Renal pelvis (tissue), 1 donor: ENCODE measurements at regions not wholly inside any gene's neighbourhood (a gene's known extent, or its start where the extent isn't known, plus 50 kb on each side); places are given as distances from the start of the nearest gene placed in this dataset.
"Not testable (repeated sequence)": the region's sequence is repeated elsewhere in the genome, so short reads cannot be mapped to it uniquely, and the experiment has no call there.

ENCODE experiments used
- DNase-seq: peaks from one replicate; pipeline ENCODE4 v3.0.0-alpha.2; 2013

DNA sequence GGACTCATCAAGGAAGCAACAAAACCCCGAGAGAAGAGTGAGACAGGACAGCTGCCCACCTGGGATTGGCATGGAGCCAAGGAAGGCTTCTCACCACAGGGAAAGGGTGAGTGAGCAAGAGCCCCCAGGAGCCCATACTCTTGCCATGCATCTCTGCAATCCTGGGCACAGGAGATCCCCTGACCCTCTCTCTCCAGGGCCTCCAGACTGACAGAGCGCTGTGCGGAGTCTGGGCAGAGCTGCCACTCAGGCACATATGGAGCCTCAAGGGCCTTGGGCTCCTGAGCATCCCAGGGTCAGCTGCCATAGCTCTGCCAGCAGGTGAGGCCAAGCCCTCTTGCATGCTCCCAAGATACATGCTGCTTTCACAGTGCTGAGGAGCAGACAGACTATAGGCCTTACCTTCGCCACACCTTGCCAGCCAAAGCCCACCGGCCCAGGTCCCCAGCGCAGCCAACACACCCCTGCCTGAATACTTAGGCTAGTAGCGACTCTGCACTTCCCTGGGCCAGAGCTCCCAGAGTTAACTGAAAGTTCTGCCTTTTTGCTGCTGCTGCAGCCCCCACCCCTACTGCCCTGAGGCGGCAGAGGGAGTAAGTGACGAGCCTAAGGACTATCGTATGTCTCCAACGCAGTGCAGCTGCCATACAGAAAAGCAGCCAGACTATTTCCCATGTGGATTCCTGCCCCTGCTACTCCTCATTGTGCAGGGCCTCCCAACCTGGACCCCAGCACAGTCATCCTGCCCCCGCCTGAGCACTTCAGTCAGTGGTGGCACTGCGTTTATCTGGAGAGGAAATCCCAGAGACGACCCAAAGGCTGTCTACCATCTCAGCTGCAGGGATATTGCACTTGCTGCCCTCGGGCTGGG lies 251.6 kb downstream of the SPATA31A6 start:
- not testable (repeated sequence) for DNase-seq

DNA sequence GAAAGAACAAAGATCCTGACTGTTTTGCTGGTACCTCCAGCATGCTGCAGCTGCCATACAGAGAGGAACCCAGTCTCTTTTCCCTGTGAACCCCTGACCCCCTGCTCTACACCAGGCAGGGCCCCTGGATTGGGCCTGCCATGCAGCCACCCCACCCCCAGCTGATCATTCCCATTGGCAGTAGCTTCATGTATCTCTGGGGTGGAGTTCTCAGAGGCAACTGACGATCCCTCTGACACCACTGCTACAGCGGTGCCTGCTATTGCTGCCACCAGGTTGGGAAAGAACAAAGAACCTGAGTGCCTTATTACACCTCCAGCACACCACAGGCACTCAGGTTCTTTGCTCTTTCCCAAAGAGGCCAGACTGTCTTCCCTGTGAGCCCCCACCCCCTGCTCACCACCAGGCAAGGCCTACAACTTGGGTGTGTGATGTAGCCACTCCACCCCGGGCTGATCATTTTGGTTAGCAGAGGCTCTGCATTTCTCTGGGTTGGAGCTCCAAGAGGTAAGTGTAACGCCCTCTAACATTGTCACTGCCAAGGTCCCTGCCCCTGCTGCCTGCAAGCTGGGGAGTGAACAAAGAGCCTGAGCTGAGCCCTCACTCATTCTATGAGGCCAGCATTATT lies 252.4 kb downstream of the SPATA31A6 start:
- not testable (repeated sequence) for DNase-seq

DNA sequence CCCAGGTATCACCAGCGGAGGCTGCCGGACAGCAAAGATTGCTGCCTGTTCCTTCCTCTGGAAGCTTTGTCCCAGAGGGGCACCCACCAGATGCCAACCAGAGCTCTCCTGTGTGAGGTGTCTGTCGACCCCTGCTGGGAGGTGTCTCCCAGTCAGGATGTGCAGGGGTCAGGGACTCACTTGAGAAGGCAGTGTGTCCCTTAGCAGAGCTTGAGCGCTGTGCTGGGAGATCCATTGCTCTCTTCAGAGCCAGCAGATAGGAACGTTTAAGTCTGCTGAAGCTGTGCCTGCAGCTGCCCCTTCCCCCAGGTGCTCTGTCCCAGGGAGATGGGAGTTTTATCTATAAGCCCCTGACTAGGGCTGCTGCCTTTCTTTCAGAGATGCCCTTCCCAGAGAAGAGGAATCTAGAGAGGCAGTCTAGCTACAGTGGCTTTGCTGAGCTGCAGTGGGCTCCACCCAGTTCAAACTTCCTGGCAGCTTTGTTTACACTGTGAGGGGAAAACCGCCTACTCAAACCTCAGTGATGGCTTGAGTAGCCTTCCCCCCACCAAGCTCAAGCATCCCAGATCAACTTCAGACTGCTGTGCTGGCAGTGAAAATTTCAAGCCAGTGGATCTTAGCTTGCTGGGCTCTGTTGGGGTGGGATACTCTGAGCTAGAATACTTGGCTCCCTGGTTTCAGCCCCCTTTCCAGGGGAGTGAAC lies 253.7 kb downstream of the SPATA31A6 start:
- not testable (repeated sequence) for DNase-seq

DNA sequence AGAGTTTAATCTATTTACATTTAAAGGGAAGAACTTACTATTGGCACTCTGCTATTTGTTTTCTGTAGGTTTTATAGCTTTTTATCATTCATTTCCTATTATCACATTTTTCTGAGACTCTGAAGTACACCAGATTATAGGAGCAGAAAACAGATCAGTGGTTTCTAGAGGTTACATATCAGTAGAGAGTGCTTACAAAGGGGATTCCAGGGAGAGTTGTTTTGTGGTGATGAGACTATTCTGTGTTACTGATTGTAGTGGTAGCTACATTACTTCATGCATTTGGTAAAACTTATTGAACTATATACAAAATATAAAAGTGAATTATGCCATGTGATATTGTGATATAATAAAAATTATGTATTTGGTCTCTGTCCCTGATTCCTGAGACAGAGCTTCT lies 259.2 kb downstream of the SPATA31A6 start:
- DNase-seq: not testable (repeated sequence)

DNA sequence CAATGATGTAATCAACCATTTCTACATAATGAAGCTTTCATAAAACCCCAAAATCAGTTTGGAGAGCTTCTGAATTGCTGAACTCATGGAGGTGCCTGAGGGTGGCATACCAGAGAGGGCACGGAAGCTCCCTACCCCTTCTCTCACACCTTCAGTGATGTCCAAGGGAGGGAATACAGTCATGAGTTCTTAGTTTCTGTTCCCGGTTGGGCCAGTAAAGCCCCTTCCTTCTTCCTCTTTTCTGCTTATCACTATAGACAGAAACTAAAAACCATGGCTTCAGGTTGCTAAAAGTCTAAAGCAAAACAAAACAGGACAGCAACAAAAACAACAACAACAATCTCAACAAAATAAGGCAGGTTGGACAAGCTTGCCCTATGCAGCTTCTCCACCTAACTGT lies 260.0 kb downstream of the SPATA31A6 start:
- DNase-seq: not testable (repeated sequence)

DNA sequence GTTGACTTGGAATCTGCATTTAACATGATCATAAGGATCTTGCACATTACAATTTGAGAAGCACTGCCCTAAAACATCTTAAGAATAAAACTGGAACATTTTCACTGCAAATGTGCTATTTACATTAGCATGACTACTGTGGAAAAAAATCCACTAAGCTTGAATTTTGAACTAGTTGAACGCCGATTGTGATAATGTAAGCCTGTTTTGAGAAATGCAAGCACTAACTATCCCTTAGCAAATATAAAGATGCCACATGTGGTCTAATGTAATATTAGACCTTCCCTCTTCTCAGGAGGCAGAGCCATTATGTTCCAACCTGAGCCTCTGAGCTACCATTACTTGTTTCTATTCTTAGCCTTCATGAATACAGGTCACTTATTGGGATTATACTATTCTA lies 278.0 kb downstream of the SPATA31A6 start:
- DNase-seq: not testable (repeated sequence)

DNA sequence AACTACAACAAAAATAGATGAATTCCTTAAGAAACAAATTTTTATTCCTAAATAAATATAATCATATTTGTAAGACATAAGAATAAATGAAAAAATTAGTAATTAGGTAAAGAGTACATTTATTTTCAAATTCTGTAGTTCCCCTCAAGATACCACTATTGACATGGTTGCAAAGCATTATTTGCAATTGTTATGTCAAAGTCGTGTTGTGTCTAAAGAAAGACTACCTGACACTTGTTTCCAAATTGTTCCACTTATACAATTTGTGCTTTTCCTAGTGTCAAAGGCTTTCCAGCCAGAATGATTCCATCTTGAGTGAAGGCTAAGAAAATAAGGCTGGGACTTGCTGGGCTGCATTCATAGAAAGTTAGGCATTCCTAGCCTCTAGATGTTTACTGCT lies 278.4 kb downstream of the SPATA31A6 start:
- not testable (repeated sequence) for DNase-seq

DNA sequence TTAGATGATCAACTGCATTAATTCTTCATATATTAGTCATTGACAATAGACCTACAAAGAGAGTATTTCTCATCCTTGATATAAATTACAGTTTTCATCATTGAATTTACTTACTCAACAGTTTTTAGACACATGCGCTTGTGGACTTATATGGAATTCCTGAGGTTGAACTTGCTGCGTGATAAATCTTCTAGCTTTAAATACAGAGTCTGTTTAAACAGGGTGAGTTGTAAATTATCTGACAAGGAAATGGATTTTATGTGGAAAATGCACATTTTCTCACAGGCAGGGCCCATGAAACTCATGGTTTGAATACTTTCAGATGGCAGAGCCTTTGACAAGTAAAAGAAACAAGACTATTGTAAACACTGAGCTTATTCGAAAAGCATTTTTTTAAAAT lies 280.5 kb downstream of the SPATA31A6 start:
- peak; percentile 17 for DNase-seq

DNA sequence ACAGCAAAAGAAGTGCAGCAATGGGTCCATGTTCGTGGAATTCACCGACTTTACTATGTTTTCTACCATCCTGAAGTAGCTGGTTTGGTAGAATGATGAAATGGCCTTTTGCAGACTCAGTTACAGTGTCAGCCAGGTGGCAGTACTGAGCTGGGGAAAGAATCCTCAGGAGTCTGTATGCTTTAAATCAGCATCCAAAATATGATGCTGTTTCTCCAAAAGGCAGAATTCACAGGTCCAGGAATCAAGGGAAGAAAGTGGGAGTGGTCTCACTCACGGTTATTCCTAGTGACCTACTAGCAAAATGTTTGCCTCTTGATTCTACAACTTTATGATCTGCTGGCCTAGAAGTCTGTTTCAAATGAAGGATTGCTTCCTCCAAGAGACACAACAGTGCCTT lies 287.1 kb downstream of the SPATA31A6 start:
- DNase-seq: not testable (repeated sequence)

DNA sequence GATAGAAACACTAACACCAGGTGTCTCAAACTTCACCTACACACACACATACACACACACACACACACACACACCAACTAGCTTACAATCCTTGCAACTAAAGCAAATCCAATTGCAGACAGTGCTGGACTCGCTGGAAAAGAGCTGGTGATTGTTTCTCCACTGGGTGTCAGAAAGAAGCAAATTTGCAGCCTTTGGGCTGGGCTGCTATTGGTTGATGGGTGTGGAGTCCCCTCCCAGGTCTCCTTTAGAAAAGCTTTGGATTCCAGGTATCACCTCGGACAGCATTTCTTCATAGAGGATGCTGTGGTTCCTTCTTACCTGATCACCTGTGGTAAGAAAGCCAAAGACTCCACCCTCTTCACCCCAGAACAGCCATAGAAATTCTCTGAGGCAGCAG lies 307.5 kb downstream of the SPATA31A6 start:
- not testable (repeated sequence) for DNase-seq

DNA sequence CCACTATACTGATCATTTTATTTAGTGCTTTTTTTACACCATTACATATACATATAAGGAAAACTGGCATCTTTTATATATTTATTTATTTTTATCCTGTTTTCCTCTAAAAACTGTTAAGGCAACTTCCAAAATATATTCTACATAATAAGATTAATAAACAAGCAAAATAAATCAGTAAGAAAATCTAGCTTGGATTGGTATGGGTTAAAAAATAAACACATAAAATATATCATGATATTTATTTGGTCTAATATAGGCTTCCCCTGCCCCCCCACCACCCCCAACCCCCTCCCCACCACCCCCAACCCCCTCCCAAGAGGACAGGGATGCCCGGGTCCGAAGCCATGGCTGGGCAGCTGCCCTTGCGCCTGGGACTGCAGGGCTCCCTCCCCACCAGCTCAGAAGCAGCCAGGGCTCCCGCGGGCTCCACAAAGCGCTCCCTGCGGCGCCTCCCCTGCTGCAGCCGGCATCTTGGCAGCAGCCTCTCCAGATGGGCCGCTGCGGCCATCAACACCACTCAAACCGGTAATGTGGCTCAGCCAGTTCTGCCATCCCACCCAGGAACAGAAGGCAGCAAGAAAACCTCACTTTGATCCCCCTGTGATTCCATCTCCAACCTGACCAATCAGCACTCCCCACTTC lies 319.3 kb downstream of the SPATA31A6 start:
- DNase-seq: not testable (repeated sequence)

DNA sequence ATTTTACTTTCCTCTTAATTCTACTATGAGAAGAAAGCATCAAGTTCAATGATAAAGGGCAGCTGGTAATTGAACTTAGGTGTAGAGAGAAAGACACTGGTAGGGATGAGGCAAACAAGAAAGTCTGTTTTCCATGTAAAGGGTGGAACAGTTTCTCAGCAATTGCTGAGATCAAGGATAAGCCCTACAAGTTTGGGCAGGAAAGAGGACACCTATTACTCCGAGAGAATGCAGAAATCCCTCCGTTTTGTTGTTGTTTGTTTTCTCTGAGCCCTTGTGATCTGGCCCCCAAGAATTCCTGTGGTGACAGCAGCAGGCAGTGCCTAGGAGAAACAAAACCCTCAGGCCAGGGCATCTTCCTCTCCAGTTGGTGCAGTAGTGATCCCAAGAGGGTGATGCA lies 324.7 kb downstream of the SPATA31A6 start:
- DNase-seq: not testable (repeated sequence)

DNA sequence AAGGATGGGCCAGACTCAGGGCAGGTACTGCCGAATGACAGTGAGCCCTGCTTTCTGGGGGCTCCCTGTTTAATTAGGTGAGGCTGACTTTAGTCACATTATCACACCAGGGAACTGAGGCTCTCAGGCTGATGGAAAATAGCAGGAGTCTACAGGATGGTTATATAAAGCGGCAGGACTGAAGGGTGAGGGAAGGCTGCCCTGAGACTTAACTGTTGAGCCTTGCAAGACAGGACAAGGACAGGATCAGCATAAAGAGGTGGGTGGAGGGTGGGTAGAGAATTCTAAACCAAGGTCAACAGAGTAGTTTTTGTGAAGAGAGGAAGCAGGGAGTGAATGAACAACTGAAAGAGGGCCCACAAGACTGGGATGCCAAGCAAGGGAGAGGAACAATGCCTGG lies 330.1 kb downstream of the SPATA31A6 start:
- not testable (repeated sequence) for DNase-seq

DNA sequence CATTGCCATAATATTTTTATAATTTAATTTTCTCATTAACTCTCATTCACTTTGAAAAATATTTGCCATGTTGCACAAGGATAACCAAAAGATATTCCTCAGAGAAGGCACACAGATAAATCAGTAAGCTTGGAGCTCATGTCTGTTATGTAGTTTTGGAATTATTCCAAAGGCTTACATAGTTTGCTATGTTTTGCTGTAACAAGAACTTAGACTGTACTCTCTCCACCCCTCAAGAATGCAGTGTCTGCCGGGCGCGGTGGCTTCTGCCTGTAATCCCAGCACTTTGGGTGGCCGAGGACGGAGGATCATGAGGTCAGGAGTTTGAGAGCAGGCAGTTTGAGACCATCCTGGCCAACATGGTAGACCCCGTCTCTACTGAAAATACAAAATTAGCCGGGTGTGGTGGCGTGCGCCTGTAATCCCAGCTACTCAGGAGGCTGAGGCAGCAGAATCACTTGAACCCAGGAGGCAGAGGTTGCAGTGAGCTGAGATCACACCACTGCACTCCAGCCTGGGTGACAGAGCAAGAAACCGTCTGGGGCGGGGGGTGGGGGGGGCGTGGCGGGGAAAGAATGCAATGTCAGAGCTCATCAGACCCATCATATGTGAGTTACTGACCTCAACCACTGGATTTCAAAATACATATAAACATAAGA lies 351.0 kb downstream of the SPATA31A6 start:
- peak; percentile 0 for DNase-seq

DNA sequence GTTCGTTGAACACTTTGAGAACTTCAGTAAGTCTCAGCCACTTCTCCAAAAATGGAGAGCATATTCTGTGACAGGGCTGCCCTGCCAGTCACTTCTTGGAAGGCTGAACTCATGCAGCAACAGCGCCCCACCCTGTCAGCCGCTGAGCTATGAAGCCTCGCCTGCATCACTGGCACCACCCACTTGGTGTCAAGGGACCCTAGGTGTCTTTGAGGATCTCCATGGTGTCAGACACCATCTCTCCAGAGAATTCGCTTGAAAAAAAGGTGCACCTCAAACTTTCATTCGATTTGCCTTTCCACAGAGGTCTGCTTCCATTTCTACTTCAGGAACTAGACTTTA lies 351.5 kb downstream of the SPATA31A6 start:
- peak; percentile 1 for DNase-seq

DNA sequence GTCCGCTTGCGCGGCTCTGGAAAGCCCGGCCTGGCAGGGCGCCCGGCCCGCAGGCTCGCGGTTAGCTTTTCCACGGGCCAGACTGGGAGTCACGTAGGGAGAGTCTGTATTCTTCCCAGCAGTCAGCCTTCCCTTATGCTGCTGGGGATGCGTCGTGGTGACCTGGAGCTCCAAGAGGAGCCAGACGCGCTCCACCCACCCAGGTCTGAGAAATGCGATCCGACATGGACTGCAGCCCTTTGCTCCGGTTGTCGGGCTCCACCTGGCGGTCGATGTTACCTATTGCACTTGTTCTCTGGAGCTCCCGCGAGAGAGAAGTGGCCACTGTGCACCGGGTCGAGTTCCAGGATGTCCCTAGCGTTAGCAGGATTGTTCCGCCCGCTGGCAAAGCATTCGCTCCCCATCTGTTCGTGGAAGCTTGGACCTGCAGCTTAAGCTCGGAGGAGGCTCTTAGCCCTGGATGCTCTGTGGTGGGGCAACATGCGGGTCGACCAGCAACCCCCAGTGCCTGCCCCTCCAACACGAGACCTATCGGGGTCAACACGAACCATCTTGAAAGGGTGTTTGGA lies 367.4 kb downstream of the SPATA31A6 start:
- not testable (repeated sequence) for DNase-seq

DNA sequence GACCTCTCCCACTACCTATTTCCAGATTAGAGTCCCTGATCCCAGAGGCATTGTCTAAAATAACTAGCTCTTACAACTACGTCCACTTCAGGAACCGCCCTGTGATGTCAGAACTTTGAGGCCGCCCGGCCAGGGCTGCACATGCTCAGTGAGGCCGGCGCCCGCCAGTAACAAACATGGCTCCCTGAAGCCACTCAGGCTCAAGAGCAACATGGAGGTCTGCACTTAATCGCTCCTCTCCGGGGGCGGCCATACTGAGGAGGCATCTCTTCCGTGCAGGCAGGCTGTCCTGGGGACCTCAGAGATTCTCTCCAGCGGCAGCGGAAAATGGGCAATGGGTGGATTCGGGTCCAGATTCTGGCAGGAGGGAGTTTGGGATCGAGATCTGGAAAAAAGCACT lies 385.1 kb downstream of the SPATA31A6 start:
- DNase-seq: not testable (repeated sequence)

DNA sequence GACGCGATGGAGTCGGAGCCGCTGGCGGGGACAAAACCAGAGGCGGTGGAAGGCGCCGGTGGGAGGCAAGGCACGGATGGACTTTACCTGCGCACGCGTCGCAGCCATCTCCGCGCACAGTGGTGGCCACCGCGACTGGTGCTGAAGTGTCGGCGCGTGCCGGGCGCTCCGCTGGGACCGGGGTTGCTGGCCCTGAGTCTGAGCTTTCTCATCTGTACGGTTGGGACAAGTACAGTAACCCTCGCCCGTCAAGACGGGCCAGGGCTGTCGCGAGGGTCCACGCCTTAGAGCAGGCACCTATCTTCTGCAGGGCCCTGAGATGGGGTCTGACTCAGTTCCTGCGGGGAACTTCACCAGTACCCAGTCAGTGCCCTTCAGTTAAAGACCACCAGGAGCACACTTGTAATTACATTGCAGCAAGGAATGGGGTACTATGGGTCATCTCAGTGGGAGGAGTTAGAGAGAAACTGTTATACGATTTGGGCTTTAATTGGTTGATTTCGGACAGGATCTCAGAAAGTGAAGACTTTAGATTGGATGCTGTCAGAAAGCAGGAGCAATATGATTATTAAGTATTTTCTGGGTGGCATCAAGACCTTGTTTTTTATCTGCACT lies 385.6 kb downstream of the SPATA31A6 start:
- DNase-seq: not testable (repeated sequence)

DNA sequence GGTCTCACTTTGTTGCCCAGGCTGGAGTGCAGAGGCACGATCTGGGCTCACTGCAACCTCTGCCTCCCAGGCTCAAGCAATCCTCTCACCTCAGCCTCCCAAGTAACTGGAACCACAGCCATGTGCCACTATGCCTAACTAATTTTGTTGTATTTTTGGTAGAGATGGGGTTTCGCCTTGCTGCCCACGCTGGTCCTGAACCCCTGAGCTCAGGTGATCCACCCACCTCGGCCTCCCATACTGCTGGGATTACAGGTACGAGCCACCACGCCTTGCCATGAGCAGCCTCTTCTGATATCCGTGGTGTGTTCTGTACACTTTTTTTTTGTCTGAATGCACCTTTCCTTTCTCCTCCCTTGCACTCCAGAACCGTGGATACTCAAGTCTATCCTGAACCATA lies 394.4 kb downstream of the SPATA31A6 start:
- DNase-seq: not testable (repeated sequence)
